Activated T-helper 2 cell treated with anti-CD3 and anti-CD28 coated beads, Interferon-gamma antibody, Interleukin-2, Interleukin-4, amounts not matched to agents 10 μg/mL and 5 μg/mL and 100 μg/mL, durations not matched to agents 14 hours and 24 hours and 36 hours (primary cell): ENCODE measurements at regions not wholly inside any gene's neighbourhood (a gene's known extent, or its start where the extent isn't known, plus 50 kb on each side); places are given as distances from the start of the nearest gene placed in this dataset.

Experiments used
- DNase-seq: peaks from one replicate; pipeline ENCODE4 v3.0.0; 2021; ENCODE audit warnings: low spot score
- H3K27ac Mint-ChIP-seq: one replicate; pipeline ENCODE4 v1.8.0; 2021; ENCODE audit warnings: mixed read lengths
- H3K27me3 Mint-ChIP-seq: one replicate; pipeline ENCODE4 v1.8.0; 2021; ENCODE audit warnings: low read depth, mixed read lengths
- H3K36me3 Mint-ChIP-seq: one replicate; pipeline ENCODE4 v1.8.0; 2021; ENCODE audit warnings: low read depth, mixed read lengths
- H3K4me1 Mint-ChIP-seq: one replicate; pipeline ENCODE4 v1.8.0; 2021; ENCODE audit warnings: low read depth, mixed read lengths
- H3K4me3 Mint-ChIP-seq: one replicate; pipeline ENCODE4 v1.8.0; 2021; ENCODE audit warnings: low read depth, mild to moderate bottlenecking, moderate library complexity, mixed read lengths
- H3K9me3 Mint-ChIP-seq: one replicate; pipeline ENCODE4 v1.8.0; 2021; ENCODE audit warnings: mixed read lengths
- intact Hi-C: fragments of 100-400 bp; cut with micrococcal nuclease; formaldehyde crosslinking; loops from one replicate; pipeline ENCODE4 v1.15.1; 2023

GRCh38 chr2:148567716-148568115 lies 76.8 kb upstream of the EPC2 start:
- H3K9me3 Mint-ChIP-seq, result no peaks in the 10 kb centered on the region
- H3K27me3 Mint-ChIP-seq, result peaks cover 11% of the 10 kb centered on the region
- no peaks in the 10 kb centered on the region for H3K36me3 Mint-ChIP-seq
- intact Hi-C loops, result no loop called here
- no peak overlapping the region for H3K27ac Mint-ChIP-seq
- no peak overlapping the region for H3K4me3 Mint-ChIP-seq
- no peak for DNase-seq
- peaks cover 18% of the 10 kb centered on the region for H3K4me1 Mint-ChIP-seq

- no peak overlapping the region for H3K4me3 Mint-ChIP-seq
- H3K27me3 Mint-ChIP-seq, result peaks cover 9% of the 10 kb centered on the region
- H3K36me3 Mint-ChIP-seq, result no peaks in the 10 kb centered on the region
- intact Hi-C loops, result no loop called here
- no peak overlapping the region for H3K27ac Mint-ChIP-seq
- DNase-seq, result no peak
- H3K9me3 Mint-ChIP-seq, result no peaks in the 10 kb centered on the region
- H3K4me1 Mint-ChIP-seq, result peaks cover 18% of the 10 kb centered on the region
Measured at GRCh38 chr2:148568597-148568996, 76.0 kb upstream of the EPC2 start.

GRCh38 chr2:148569221-148569620 lies 75.3 kb upstream of the EPC2 start:
- Mint-ChIP-seq H3K9me3 (no peaks in the 10 kb centered on the region), H3K4me1 (peaks cover 18% of the 10 kb centered on the region), H3K4me3 (no peak overlapping the region), H3K27me3 (peaks cover 11% of the 10 kb centered on the region), H3K36me3 (no peaks in the 10 kb centered on the region), H3K27ac (no peak overlapping the region)
- DNase-seq, result no peak
- intact Hi-C loops, result no loop called here

GRCh38 chr2:148570989-148571388 lies 73.6 kb upstream of the EPC2 start:
- Mint-ChIP-seq H3K27me3 (peaks cover 9% of the 10 kb centered on the region), H3K4me1 (peaks cover 25% of the 10 kb centered on the region), H3K9me3 (no peaks in the 10 kb centered on the region), H3K27ac (no peak overlapping the region), H3K4me3 (no peak overlapping the region), H3K36me3 (no peaks in the 10 kb centered on the region)
- no peak for DNase-seq
- intact Hi-C loops, result no loop called here

- no peak overlapping the region for H3K27ac Mint-ChIP-seq
- DNase-seq, result no peak
- no peaks in the 10 kb centered on the region for H3K36me3 Mint-ChIP-seq
- no peaks in the 10 kb centered on the region for H3K9me3 Mint-ChIP-seq
- H3K4me1 Mint-ChIP-seq, result peaks cover 17% of the 10 kb centered on the region
- H3K27me3 Mint-ChIP-seq, result peaks cover 30% of the 10 kb centered on the region
- intact Hi-C loops, result no loop called here
- no peak overlapping the region for H3K4me3 Mint-ChIP-seq
Measured at GRCh38 chr2:148577845-148578492, 66.6 kb upstream of the EPC2 start.

GRCh38 chr2:148578493-148578884 lies 66.1 kb upstream of the EPC2 start:
- H3K27ac Mint-ChIP-seq, result no peak overlapping the region
- H3K9me3 Mint-ChIP-seq, result no peaks in the 10 kb centered on the region
- no peak for DNase-seq
- intact Hi-C loops, result no loop called here
- peaks cover 30% of the 10 kb centered on the region for H3K27me3 Mint-ChIP-seq
- H3K36me3 Mint-ChIP-seq, result no peaks in the 10 kb centered on the region
- peaks cover 23% of the 10 kb centered on the region for H3K4me1 Mint-ChIP-seq
- no peak overlapping the region for H3K4me3 Mint-ChIP-seq

- H3K27ac Mint-ChIP-seq, result no peak overlapping the region
- DNase-seq, result no peak
- H3K4me3 Mint-ChIP-seq, result no peak overlapping the region
- no peaks in the 10 kb centered on the region for H3K9me3 Mint-ChIP-seq
- peaks cover 25% of the 10 kb centered on the region for H3K27me3 Mint-ChIP-seq
- H3K36me3 Mint-ChIP-seq, result no peaks in the 10 kb centered on the region
- intact Hi-C loops, result no loop called here
- peaks cover 11% of the 10 kb centered on the region for H3K4me1 Mint-ChIP-seq
Measured at GRCh38 chr2:148582679-148583511, 61.7 kb upstream of the EPC2 start.

GRCh38 chr2:148585696-148586095 lies 58.9 kb upstream of the EPC2 start:
- H3K4me3 Mint-ChIP-seq, result no peak overlapping the region
- H3K36me3 Mint-ChIP-seq, result no peaks in the 10 kb centered on the region
- no peaks in the 10 kb centered on the region for H3K9me3 Mint-ChIP-seq
- no peak for DNase-seq
- peaks cover 7% of the 10 kb centered on the region for H3K27me3 Mint-ChIP-seq
- intact Hi-C loops, result no loop called here
- H3K4me1 Mint-ChIP-seq, result peaks cover 11% of the 10 kb centered on the region
- no peak overlapping the region for H3K27ac Mint-ChIP-seq

GRCh38 chr2:148586522-148587128 lies 57.9 kb upstream of the EPC2 start:
- H3K27ac Mint-ChIP-seq, result no peak overlapping the region
- intact Hi-C loops, result no loop called here
- no peak for DNase-seq
- H3K4me1 Mint-ChIP-seq, result peaks cover 11% of the 10 kb centered on the region
- H3K9me3 Mint-ChIP-seq, result no peaks in the 10 kb centered on the region
- peaks cover 7% of the 10 kb centered on the region for H3K27me3 Mint-ChIP-seq
- no peaks in the 10 kb centered on the region for H3K36me3 Mint-ChIP-seq
- no peak overlapping the region for H3K4me3 Mint-ChIP-seq

GRCh38 chr2:148590612-148591011 lies 53.9 kb upstream of the EPC2 start:
- no peak overlapping the region for H3K4me3 Mint-ChIP-seq
- DNase-seq, result no peak

GRCh38 chr2:148592791-148593190 lies 51.8 kb upstream of the EPC2 start:
- peaks cover 7% of the 10 kb centered on the region for H3K4me1 Mint-ChIP-seq
- H3K27me3 Mint-ChIP-seq, result peaks cover 3% of the 10 kb centered on the region
- DNase-seq, result no peak
- H3K9me3 Mint-ChIP-seq, result peaks cover 7% of the 10 kb centered on the region
- H3K4me3 Mint-ChIP-seq, result no peak overlapping the region
- intact Hi-C loops, result no loop called here
- no peaks in the 10 kb centered on the region for H3K36me3 Mint-ChIP-seq
- no peak overlapping the region for H3K27ac Mint-ChIP-seq

More at GRCh38 chr2:148590612-148591011, 53.9 kb upstream of the EPC2 start:
- Mint-ChIP-seq H3K9me3 (no peaks in the 10 kb centered on the region), H3K4me1 (peaks cover 7% of the 10 kb centered on the region), H3K36me3 (no peaks in the 10 kb centered on the region), H3K27me3 (peaks cover 3% of the 10 kb centered on the region), H3K27ac (no peak overlapping the region)
- intact Hi-C loops, result loop anchor here (1.0 kb wide), 1 partner anchor 13 kb away; no protein-coding TSS in a partner anchor

GRCh38 chr2:148593421-148593820 lies 51.1 kb upstream of the EPC2 start:
- DNase-seq, result no peak
- H3K27ac Mint-ChIP-seq, result no peak overlapping the region
- no peaks in the 10 kb centered on the region for H3K36me3 Mint-ChIP-seq
- peaks cover 7% of the 10 kb centered on the region for H3K9me3 Mint-ChIP-seq
- no peak overlapping the region for H3K4me3 Mint-ChIP-seq
- intact Hi-C loops, result no loop called here
- H3K4me1 Mint-ChIP-seq, result peaks cover 7% of the 10 kb centered on the region
- peaks cover 5% of the 10 kb centered on the region for H3K27me3 Mint-ChIP-seq

- peaks cover 9% of the 10 kb centered on the region for H3K4me1 Mint-ChIP-seq
- DNase-seq, result no peak
- no peak overlapping the region for H3K27ac Mint-ChIP-seq
- no peaks in the 10 kb centered on the region for H3K36me3 Mint-ChIP-seq
- no peak overlapping the region for H3K4me3 Mint-ChIP-seq
- peaks cover 7% of the 10 kb centered on the region for H3K9me3 Mint-ChIP-seq
- intact Hi-C loops, result no loop called here
- peaks cover 5% of the 10 kb centered on the region for H3K27me3 Mint-ChIP-seq
Measured at GRCh38 chr2:148594216-148594615, 50.3 kb upstream of the EPC2 start.
